GM12872 (cell line): ENCODE measurements at regions not wholly inside any gene's neighbourhood (a gene's known extent, or its start where the extent isn't known, plus 50 kb on each side); places are given as distances from the start of the nearest gene placed in this dataset.

ENCODE experiments used
- CTCF ChIP-seq: IDR thresholded peaks from 3 replicates; pipeline ENCODE4 v1.5.1; 2011; ENCODE audit warnings: low read depth, mild to moderate bottlenecking, low read length, moderate library complexity; ENCODE audit not compliant: insufficient read depth

- TF ChIP-seq CTCF, result no peak
Measured at GRCh38 chr18:78192054-78192453, 787.6 kb upstream of the SALL3 start.

GRCh38 chr18:78196280-78196679 is 783.3 kb upstream of the SALL3 start:
- no peak for TF ChIP-seq CTCF

DNA sequence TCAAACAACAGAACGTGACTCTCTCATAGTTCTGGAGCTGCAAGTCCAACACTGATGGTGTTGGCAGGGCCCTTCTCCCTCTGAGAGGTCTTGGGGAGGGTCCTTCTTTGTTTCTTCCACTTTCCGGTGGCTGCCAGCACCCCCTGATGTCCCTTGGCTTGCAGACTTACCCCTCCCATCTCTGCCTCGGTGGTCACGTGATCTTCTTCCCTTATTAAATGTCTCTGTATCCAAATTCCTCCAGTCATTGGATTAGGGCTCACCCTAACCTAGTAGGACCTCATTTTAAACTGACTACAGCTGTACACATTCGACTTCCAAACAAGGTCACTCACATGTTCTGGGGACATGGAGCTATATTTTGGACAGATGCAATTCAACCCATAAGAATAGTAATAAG is 780.6 kb upstream of the SALL3 start:
- no peak for TF ChIP-seq CTCF

DNA sequence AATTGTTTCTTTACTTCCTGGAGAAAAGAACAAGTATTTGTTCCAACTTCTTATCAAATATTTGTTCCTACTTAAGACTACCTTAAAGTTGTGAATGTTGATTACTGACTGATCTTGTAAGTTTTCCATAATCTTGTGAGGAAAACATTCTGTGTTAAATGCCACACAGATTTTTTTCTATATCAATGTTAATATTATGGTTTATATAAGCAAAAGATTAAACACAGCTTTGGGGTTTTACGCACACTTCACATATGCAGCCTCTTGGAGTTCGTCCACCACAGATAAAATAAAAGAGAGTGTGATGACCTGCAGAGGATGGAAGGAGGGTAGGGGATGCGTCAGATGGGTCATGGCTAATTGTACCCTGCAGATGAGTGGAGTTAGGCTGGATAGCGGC is 780.0 kb upstream of the SALL3 start:
- no peak for TF ChIP-seq CTCF

- TF ChIP-seq CTCF, result no peak
Measured at GRCh38 chr18:78207942-78208341, 771.7 kb upstream of the SALL3 start.

DNA sequence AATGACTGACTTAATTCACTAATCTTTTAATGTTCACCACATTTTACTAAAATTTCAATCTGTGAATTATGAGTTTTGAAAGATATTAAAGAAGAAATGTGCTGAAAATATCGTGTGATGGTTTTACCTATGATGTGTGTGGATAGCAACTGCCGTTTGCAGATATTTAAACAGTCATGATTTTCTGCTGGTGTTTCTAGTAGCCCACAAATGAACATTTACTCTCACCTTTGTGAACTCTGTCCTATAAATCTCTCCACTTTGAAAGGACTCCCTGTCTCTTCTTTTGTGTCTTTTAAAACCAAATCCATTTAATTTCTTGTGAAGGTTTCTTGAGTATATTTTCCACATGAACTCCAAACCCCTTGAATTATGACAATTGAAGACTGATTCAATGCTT is 771.2 kb upstream of the SALL3 start:
- TF ChIP-seq CTCF, result no peak

DNA sequence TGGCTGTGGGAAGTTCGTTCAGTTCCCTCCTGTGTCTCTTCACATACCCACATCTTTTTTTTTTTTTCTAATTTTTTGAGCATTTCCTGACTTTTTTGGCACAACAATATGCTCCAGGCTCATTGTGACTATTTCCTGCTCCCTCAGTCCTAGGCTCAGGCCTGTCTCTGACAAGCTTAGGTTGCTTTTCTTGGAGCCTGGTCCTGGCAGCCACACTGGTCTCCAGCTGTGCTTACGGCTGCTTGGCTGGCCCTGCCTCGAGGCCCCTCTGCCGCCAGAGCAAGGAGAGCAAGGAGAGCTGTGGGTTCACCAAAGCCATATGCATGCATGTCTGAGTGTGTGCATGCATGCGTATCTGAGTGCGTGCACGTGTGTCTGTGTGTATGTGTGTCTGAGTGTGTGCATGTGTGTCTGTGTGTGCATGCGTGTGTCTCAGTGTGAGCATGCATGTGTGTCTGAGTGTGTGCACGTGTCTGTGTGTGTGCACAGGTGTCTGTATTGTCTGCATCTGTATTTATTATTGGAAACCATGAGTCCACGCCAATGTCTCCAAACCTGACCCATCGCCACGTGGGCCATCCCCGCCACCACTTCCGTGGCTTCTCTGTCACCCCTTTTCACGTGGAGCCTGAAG is 766.1 kb upstream of the SALL3 start:
- no peak for TF ChIP-seq CTCF
